BLaER1 (cell line): ENCODE measurements at regions not wholly inside any gene's neighbourhood (a gene's known extent, or its start where the extent isn't known, plus 50 kb on each side); places are given as distances from the start of the nearest gene placed in this dataset.

Experiments
- H3K27ac ChIP-seq: shearing (Covaris generic); formaldehyde crosslinking; 2 replicates; pipeline ENCODE4 v1.8.1; 2022
- H3K27me3 ChIP-seq: shearing (Covaris generic); formaldehyde crosslinking; 2 replicates; pipeline ENCODE4 v1.8.1; 2022
- H3K36me3 ChIP-seq: shearing (Covaris generic); formaldehyde crosslinking; 2 replicates; pipeline ENCODE4 v1.8.1; 2022
- H3K4me1 ChIP-seq: shearing (Covaris generic); formaldehyde crosslinking; 2 replicates; pipeline ENCODE4 v1.8.1; 2022
- H3K4me2 ChIP-seq: shearing (Covaris generic); formaldehyde crosslinking; 2 replicates; pipeline ENCODE4 v1.8.1; 2022
- H3K4me3 ChIP-seq: shearing (Covaris generic); formaldehyde crosslinking; 2 replicates; pipeline ENCODE4 v1.8.1; 2022
- H3K9ac ChIP-seq: shearing (Covaris generic); formaldehyde crosslinking; 2 replicates; pipeline ENCODE4 v1.8.1; 2022
- H3K9me3 ChIP-seq: shearing (Covaris generic); formaldehyde crosslinking; 2 replicates; pipeline ENCODE4 v1.8.1; 2022
- H4K20me1 ChIP-seq: shearing (Covaris generic); formaldehyde crosslinking; 2 replicates; pipeline ENCODE4 v1.8.1; 2022
- Cebpa-rat ChIP-seq: shearing (Covaris generic); IDR thresholded peaks from 2 replicates; pipeline ENCODE4 v1.8.1; 2022

DNA sequence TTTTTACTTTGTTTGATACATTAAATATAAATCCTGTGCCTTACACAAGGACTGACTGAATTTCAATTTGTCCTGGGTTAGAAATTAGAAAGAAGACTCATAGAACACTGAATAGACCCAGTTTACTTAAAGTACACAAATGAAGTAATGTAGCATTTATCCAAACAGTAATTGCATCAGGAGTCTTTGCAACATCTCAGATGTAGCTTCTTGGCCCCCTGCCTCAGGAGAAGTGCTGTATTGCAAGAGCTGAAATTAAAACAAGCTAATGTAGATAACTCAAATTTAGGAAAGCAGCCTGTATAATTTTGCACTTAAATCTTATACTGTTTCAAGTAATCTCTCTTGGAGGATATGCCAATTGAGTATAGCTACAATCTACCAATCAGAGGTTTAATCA lies 54.3 kb upstream of the KCND2 start:
- Histone ChIP-seq H3K9me3 (no peaks in the 10 kb centered on the region), H4K20me1 (no peaks in the 10 kb centered on the region), H3K4me2 (no peak overlapping the region), H3K27me3 (no peaks in the 10 kb centered on the region), H3K9ac (no peak overlapping the region), H3K4me1 (no peaks in the 10 kb centered on the region), H3K27ac (no peak overlapping the region), H3K36me3 (no peaks in the 10 kb centered on the region), H3K4me3 (no peak overlapping the region)
- TF ChIP-seq Cebpa-rat = no peak

DNA sequence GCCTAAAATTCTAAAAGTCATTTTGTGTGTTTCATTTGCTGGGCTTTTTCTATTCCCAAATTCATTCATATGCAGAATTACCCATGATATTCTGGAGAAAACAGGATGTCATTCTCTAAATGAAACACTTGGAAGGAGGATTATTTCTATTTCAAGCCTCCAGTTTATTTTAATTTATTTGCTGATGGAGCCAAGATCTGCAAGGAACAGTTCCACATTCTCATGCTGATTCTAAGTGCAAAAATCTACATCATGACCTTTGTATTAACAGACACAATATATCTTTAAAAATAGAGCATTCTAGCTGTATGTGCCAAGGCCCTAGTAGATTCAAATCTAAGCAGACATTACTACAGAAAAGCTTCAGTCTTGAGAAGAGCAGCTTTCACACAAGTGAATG lies 51.3 kb upstream of the KCND2 start:
- H3K9me3 ChIP-seq = no peaks in the 10 kb centered on the region
- H3K4me3 ChIP-seq = no peak overlapping the region
- no peaks in the 10 kb centered on the region for H3K36me3 ChIP-seq
- H3K9ac ChIP-seq = no peak overlapping the region
- TF ChIP-seq Cebpa-rat = no peak
- no peaks in the 10 kb centered on the region for H4K20me1 ChIP-seq
- no peak overlapping the region for H3K4me2 ChIP-seq
- no peaks in the 10 kb centered on the region for H3K4me1 ChIP-seq
- H3K27ac ChIP-seq = no peak overlapping the region
- H3K27me3 ChIP-seq = no peaks in the 10 kb centered on the region
